ENCODE measurements at regions not wholly inside any gene's neighbourhood (a gene's known extent, or its start where the extent isn't known, plus 50 kb on each side); places are given as distances from the start of the nearest gene placed in this dataset.
"Not testable (repeated sequence)": the region's sequence is repeated elsewhere in the genome, so short reads cannot be mapped to it uniquely, and the experiment has no call there.

DNA sequence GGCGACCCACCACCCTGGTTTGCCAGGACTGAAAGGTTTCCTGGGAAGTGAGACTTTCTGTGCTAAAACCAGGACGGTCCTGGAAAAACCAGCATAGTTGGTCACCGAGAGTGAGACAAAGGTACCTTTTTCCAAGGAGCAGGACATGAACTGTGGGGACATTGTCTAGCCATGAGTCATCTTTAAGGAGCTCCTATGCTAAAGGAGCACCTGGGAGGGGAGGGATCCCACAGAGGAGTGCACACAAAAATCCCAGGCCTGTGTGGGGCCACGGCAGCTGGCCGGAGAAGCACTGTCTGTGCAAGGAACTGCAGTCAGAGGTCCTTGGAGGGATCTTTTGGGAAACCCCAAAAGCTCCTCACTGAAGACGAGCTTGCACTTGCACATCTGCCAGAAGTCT lies 109.1 kb upstream of the PLEKHG1 start:
- Histone ChIP-seq H3K4me1 (peaks cover 7% of the 10 kb centered on the region), H3K27ac (no peak overlapping the region)
- TF ChIP-seq, protein P1, sequence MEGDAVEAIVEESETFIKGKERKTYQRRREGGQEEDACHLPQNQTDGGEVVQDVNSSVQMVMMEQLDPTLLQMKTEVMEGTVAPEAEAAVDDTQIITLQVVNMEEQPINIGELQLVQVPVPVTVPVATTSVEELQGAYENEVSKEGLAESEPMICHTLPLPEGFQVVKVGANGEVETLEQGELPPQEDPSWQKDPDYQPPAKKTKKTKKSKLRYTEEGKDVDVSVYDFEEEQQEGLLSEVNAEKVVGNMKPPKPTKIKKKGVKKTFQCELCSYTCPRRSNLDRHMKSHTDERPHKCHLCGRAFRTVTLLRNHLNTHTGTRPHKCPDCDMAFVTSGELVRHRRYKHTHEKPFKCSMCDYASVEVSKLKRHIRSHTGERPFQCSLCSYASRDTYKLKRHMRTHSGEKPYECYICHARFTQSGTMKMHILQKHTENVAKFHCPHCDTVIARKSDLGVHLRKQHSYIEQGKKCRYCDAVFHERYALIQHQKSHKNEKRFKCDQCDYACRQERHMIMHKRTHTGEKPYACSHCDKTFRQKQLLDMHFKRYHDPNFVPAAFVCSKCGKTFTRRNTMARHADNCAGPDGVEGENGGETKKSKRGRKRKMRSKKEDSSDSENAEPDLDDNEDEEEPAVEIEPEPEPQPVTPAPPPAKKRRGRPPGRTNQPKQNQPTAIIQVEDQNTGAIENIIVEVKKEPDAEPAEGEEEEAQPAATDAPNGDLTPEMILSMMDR (IDR thresholded peaks at IDR 0.05), result no peak

DNA sequence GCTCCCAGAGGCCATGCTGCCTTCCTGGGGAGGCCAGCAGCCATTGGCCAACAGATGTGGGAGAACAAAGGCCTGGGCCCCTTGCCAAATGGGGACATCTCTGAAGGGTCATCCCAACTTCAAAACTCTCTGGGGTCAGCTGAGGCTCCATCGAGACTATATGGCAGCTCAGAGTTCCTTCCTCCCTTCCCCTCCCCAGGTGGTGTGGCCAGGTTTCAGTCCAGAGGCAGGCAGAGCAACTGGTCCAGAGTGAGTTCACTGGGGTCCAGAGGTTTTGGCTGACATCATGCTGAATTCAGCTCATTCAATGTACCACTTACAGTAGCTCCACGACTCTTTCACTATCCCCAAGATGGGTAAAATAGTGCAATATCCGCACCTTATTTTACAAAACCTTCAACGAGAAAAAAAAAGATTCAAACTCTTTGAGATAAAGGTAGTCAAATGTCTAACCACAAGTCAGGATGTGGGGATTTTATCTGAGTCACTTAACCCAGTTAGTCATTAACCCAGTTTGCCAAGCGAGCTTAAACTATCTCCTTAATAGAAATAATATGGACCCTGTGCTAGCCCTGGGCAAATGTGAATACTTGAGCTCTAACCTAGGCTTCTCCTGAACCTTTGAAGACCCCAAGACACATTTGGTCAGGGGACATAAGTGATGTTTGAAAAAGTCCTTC lies 108.4 kb upstream of the PLEKHG1 start:
- no peak overlapping the region for H3K4me2 ChIP-seq (ENCODE audit: low read length)
- H3K9ac ChIP-seq, result no peak overlapping the region
- H3K4me1 ChIP-seq, result peaks cover 3% of the 10 kb centered on the region
- no peaks in the 10 kb centered on the region for H3K36me3 ChIP-seq (ENCODE audit: control insufficient read depth, insufficient read depth, low read length)
- H3K27ac ChIP-seq, result no peak overlapping the region
- H3K9me3 ChIP-seq (ENCODE audit: control insufficient read depth, low read length), result no peaks in the 10 kb centered on the region
- H2AFZ ChIP-seq, result no peak overlapping the region
- no peaks in the 10 kb centered on the region for H3K79me2 ChIP-seq
- no peaks in the 10 kb centered on the region for H3K27me3 ChIP-seq (ENCODE audit: control insufficient read depth, insufficient read depth, low read length)
- no peak overlapping the region for H3K4me3 ChIP-seq (ENCODE audit: low read depth, low read length)
- TF ChIP-seq, protein P1 (IDR thresholded peaks at IDR 0.05), result no peak

More for the DNA sequence above, 109.1 kb upstream of the PLEKHG1 start:
- H3K9ac ChIP-seq, result no peak overlapping the region
- H3K9me3 ChIP-seq (ENCODE audit: control insufficient read depth, low read length), result no peaks in the 10 kb centered on the region
- H3K27me3 ChIP-seq (ENCODE audit: control insufficient read depth, insufficient read depth, low read length), result no peaks in the 10 kb centered on the region
- H3K4me3 ChIP-seq (ENCODE audit: low read depth, low read length), result no peak overlapping the region
- no peak overlapping the region for H2AFZ ChIP-seq
- H3K79me2 ChIP-seq, result no peaks in the 10 kb centered on the region
- H3K4me2 ChIP-seq (ENCODE audit: low read length), result no peak overlapping the region
- H3K36me3 ChIP-seq (ENCODE audit: control insufficient read depth, insufficient read depth, low read length), result no peaks in the 10 kb centered on the region

DNA sequence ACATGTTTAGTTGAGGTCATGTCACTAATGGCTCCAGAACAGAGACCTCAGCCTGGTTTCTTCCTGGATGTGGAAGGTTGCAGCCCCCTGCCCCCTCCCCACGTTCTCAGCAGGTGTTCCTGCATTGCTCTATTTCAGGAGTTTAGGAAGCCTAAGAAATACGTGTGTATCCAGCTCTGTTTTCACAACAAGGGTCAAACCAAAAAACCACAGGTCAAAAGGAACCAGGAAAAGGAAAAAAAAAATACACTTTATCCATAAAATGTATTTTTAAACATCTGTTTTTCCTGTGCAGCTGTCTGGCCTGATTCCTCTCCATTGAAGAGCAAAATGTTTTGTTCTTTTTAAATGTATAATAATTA lies 107.9 kb upstream of the PLEKHG1 start:
- Histone ChIP-seq H2AFZ (no peak overlapping the region), H3K4me3 (ENCODE audit: low read depth, low read length) (no peak overlapping the region), H3K27me3 (ENCODE audit: control insufficient read depth, insufficient read depth, low read length) (no peaks in the 10 kb centered on the region), H3K4me1 (peaks cover 3% of the 10 kb centered on the region), H3K36me3 (ENCODE audit: control insufficient read depth, insufficient read depth, low read length) (no peaks in the 10 kb centered on the region), H3K4me2 (ENCODE audit: low read length) (no peak overlapping the region), H3K79me2 (no peaks in the 10 kb centered on the region), H3K9me3 (ENCODE audit: control insufficient read depth, low read length) (no peaks in the 10 kb centered on the region), H3K27ac (no peak overlapping the region), H3K9ac (no peak overlapping the region)
- TF ChIP-seq, protein P1 (IDR thresholded peaks at IDR 0.05), result no peak

DNA sequence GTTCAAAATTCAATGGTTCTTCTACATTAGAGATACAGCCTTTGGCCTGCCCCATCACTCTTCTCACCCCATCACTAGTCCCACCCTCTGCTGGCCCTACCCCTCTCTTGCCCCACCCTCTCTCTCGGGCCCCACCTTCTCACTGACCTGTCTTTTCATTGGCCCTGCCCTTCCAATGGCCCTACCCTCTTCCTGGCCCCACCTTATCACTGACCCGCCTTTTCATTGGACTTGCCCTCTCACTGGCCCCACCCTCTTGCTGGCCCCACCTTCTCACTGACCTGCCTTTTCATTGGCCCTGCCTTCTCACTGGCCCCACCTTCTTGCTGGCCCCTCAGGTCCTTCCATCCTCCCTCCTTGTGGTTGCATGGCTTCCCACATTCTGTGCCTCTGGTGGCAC lies 107.2 kb upstream of the PLEKHG1 start:
- TF ChIP-seq, protein P1 (IDR thresholded peaks at IDR 0.05), result no peak

DNA sequence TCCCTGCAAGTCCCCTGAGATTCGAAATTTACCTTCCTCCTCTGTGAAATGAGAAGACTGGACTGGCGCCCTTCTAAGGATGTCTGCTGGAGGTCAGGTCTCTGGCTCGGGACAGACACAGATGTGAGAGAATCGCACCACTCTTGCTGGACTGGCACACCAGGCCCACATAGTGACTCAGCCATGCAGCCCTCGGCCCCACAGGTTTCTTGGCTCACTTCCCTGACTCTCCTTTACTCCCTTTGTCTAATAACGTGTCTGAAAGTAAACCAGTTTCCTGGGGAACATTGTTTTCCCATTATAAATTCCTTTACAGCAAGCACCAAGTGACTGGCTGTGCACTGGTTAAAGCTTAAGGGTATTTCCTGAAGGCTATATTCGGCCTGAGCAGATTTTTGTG lies 106.7 kb upstream of the PLEKHG1 start:
- Histone ChIP-seq H3K36me3 (ENCODE audit: control insufficient read depth, insufficient read depth, low read length) (no peaks in the 10 kb centered on the region), H3K4me2 (ENCODE audit: low read length) (no peak overlapping the region), H3K9ac (no peak overlapping the region), H3K27ac (no peak overlapping the region), H3K4me1 (peaks cover 3% of the 10 kb centered on the region), H3K9me3 (ENCODE audit: control insufficient read depth, low read length) (no peaks in the 10 kb centered on the region), H2AFZ (no peak overlapping the region), H3K4me3 (ENCODE audit: low read depth, low read length) (no peak overlapping the region), H3K79me2 (no peaks in the 10 kb centered on the region), H3K27me3 (ENCODE audit: control insufficient read depth, insufficient read depth, low read length) (no peaks in the 10 kb centered on the region)
- TF ChIP-seq, protein P1 (IDR thresholded peaks at IDR 0.05), result no peak

More for the DNA sequence above, 107.2 kb upstream of the PLEKHG1 start:
- Histone ChIP-seq H3K36me3 (ENCODE audit: control insufficient read depth, insufficient read depth, low read length) (no peaks in the 10 kb centered on the region), H3K27ac (no peak overlapping the region), H3K79me2 (no peaks in the 10 kb centered on the region), H2AFZ (no peak overlapping the region), H3K9me3 (ENCODE audit: control insufficient read depth, low read length) (no peaks in the 10 kb centered on the region), H3K4me2 (ENCODE audit: low read length) (no peak overlapping the region), H3K4me1 (peaks cover 3% of the 10 kb centered on the region), H3K4me3 (ENCODE audit: low read depth, low read length) (no peak overlapping the region), H3K27me3 (ENCODE audit: control insufficient read depth, insufficient read depth, low read length) (no peaks in the 10 kb centered on the region), H3K9ac (no peak overlapping the region)

DNA sequence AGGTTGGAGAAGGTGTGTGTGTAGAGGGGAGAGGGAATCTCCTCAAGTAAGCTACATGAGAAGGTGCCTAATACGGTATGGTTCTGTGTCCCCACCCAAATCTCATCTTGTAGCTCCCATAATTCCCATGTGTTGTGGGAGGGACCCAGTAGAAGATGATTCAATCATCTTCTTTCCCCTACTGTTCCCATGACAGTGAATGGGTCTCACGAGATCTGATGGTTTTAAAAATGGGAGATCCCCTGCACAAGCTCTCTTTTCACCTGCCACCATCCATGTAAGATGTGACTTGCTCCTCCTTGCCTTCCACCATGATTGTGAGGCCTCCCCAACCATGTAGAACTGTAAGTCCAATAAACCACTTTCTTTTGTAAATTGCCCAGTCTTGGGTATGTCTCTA lies 106.1 kb upstream of the PLEKHG1 start:
- not testable (repeated sequence) for H3K9ac ChIP-seq; H2AFZ ChIP-seq; H3K9me3 ChIP-seq (ENCODE audit: control insufficient read depth, low read length); H3K4me2 ChIP-seq (ENCODE audit: low read length); H3K27me3 ChIP-seq (ENCODE audit: control insufficient read depth, insufficient read depth, low read length); H3K79me2 ChIP-seq; H3K4me3 ChIP-seq (ENCODE audit: low read depth, low read length); H3K36me3 ChIP-seq (ENCODE audit: control insufficient read depth, insufficient read depth, low read length); H3K27ac ChIP-seq; H3K4me1 ChIP-seq
